Activated CD8-positive, alpha-beta T cell treated with anti-CD3 and anti-CD28 coated beads for 36 hours (primary cell): ENCODE measurements at regions not wholly inside any gene's neighbourhood (a gene's known extent, or its start where the extent isn't known, plus 50 kb on each side); places are given as distances from the start of the nearest gene placed in this dataset.

ENCODE experiments used
- ATAC-seq: fragments of 200-7000 bp; cut with Tn5 transposase; one replicate; pipeline ENCODE4 v1.10.0; 2021; ENCODE audit warnings: mild to moderate bottlenecking, moderate library complexity
- CTCF ChIA-PET: fragments of 350-600 bp; sonication (Branson Sonifier 250); formaldehyde crosslinking; loops from one replicate; lab custom pipeline; 2021; ENCODE audit warnings: antibody characterized with exemption; lab: Charles Lee
- POLR2A ChIA-PET: fragments of 350-600 bp; sonication (Branson Sonifier 250); formaldehyde crosslinking; loops from one replicate; lab custom pipeline; 2021; ENCODE audit warnings: antibody characterized with exemption; lab: Charles Lee
- DNase-seq: peaks from one replicate; pipeline ENCODE4 v3.0.0-alpha.2; 2020
- H3K27ac Mint-ChIP-seq: one replicate; pipeline ENCODE4 v1.8.0; 2021; ENCODE audit warnings: mild to moderate bottlenecking, mixed read lengths
- H3K27me3 Mint-ChIP-seq: one replicate; pipeline ENCODE4 v1.8.0; 2021; ENCODE audit warnings: mixed read lengths
- H3K36me3 Mint-ChIP-seq: one replicate; pipeline ENCODE4 v1.8.0; 2021; ENCODE audit warnings: low read depth, mixed read lengths
- H3K4me1 Mint-ChIP-seq: one replicate; pipeline ENCODE4 v1.8.0; 2021; ENCODE audit warnings: low read depth, mixed read lengths
- H3K4me3 Mint-ChIP-seq: one replicate; pipeline ENCODE4 v1.8.0; 2021; ENCODE audit warnings: mild to moderate bottlenecking, moderate library complexity, mixed read lengths
- H3K9me3 Mint-ChIP-seq: one replicate; pipeline ENCODE4 v1.8.0; 2021; ENCODE audit warnings: mixed read lengths
- CTCF ChIP-seq: fragments of 200-600 bp; IDR thresholded peaks from one replicate; pipeline ENCODE4 v1.8.0; 2022; ENCODE audit warnings: antibody characterized with exemption, mild to moderate bottlenecking
- intact Hi-C: fragments of 100-400 bp; cut with micrococcal nuclease; formaldehyde crosslinking; loops from one replicate; pipeline ENCODE4 v1.10.0; 2022

- Mint-ChIP-seq H3K27ac (no peak overlapping the region), H3K9me3 (peaks cover 7% of the 10 kb centered on the region), H3K27me3 (no peaks in the 10 kb centered on the region), H3K36me3 (no peaks in the 10 kb centered on the region), H3K4me1 (no peaks in the 10 kb centered on the region), H3K4me3 (no peak overlapping the region)
- CTCF ChIA-PET = no interaction called here
- DNase-seq = no peak
- ATAC-seq = no peak
- POLR2A ChIA-PET = interaction anchor here (0.6 kb wide), 1 partner anchor 22 kb away, joined by 3 read pairs; no protein-coding TSS in a partner anchor
- intact Hi-C loops = no loop called here
- no peak for TF ChIP-seq CTCF
These were observed 354.7 kb upstream of the FIGN start for GRCh38 chr2:164090533-164090932.

- Mint-ChIP-seq H3K27me3 (no peaks in the 10 kb centered on the region), H3K36me3 (no peaks in the 10 kb centered on the region), H3K9me3 (peaks cover 2% of the 10 kb centered on the region), H3K4me1 (no peaks in the 10 kb centered on the region), H3K27ac (no peak overlapping the region), H3K4me3 (no peak overlapping the region)
- no peak for TF ChIP-seq CTCF
- no peak for DNase-seq
- no peak for ATAC-seq
- CTCF ChIA-PET = no interaction called here
- POLR2A ChIA-PET = no interaction called here
- intact Hi-C loops = no loop called here
These were observed 348.3 kb upstream of the FIGN start for GRCh38 chr2:164084066-164084465.

- Mint-ChIP-seq H3K36me3 (no peaks in the 10 kb centered on the region), H3K9me3 (peaks cover 2% of the 10 kb centered on the region), H3K27ac (no peak overlapping the region), H3K27me3 (no peaks in the 10 kb centered on the region), H3K4me3 (no peak overlapping the region), H3K4me1 (no peaks in the 10 kb centered on the region)
- ChIA-PET CTCF (interaction anchor here (1.3 kb wide), 1 partner anchor 12 kb away, joined by 4 read pairs; no protein-coding TSS in a partner anchor), POLR2A (no interaction called here)
- ATAC-seq (no peak), DNase-seq (no peak)
- no peak for TF ChIP-seq CTCF
- intact Hi-C loops = no loop called here
These were observed 344.7 kb upstream of the FIGN start for GRCh38 chr2:164080486-164080885.

GRCh38 chr2:164079258-164079657 lies 343.4 kb upstream of the FIGN start:
- POLR2A ChIA-PET = no interaction called here
- Mint-ChIP-seq H3K4me3 (no peak overlapping the region), H3K27me3 (no peaks in the 10 kb centered on the region), H3K9me3 (no peaks in the 10 kb centered on the region), H3K36me3 (no peaks in the 10 kb centered on the region), H3K27ac (no peak overlapping the region), H3K4me1 (no peaks in the 10 kb centered on the region)
- no peak for TF ChIP-seq CTCF
- CTCF ChIA-PET = interaction anchor here (1.3 kb wide), 1 partner anchor 11 kb away, joined by 4 read pairs; no protein-coding TSS in a partner anchor
- DNase-seq (no peak), ATAC-seq (no peak)
- intact Hi-C loops = no loop called here

GRCh38 chr2:164078421-164078820 lies 342.6 kb upstream of the FIGN start:
- no peaks in the 10 kb centered on the region for H3K27me3 Mint-ChIP-seq
- no peak for TF ChIP-seq CTCF
- H3K36me3 Mint-ChIP-seq = no peaks in the 10 kb centered on the region
- H3K4me1 Mint-ChIP-seq = no peaks in the 10 kb centered on the region
- POLR2A ChIA-PET = no interaction called here
- CTCF ChIA-PET = no interaction called here
- intact Hi-C loops = no loop called here
- DNase-seq = no peak
- no peaks in the 10 kb centered on the region for H3K9me3 Mint-ChIP-seq
- H3K4me3 Mint-ChIP-seq = no peak overlapping the region
- ATAC-seq = no peak
- no peak overlapping the region for H3K27ac Mint-ChIP-seq
